ENCODE measurements at regions not wholly inside any gene's neighbourhood (a gene's known extent, or its start where the extent isn't known, plus 50 kb on each side); places are given as distances from the start of the nearest gene placed in this dataset.
"Not testable (repeated sequence)": the region's sequence is repeated elsewhere in the genome, so short reads cannot be mapped to it uniquely, and the experiment has no call there.

GRCh38 chr16:88140195-88140594 lies 189.0 kb downstream of the BANP start:
- Mint-ChIP-seq H3K9me3 (peaks cover 0 to 25% (median 8%) of the 10 kb centered on the region in 9 donors), H3K27me3 (peaks cover 0 to 11% (median 3%) of the 10 kb centered on the region in 5 donors)
- ATAC-seq, H3K4me3 Mint-ChIP-seq, H3K27ac Mint-ChIP-seq, POLR2A ChIA-PET, H3K4me1 Mint-ChIP-seq, H3K36me3 Mint-ChIP-seq, DNase-seq: not testable (repeated sequence)

DNA sequence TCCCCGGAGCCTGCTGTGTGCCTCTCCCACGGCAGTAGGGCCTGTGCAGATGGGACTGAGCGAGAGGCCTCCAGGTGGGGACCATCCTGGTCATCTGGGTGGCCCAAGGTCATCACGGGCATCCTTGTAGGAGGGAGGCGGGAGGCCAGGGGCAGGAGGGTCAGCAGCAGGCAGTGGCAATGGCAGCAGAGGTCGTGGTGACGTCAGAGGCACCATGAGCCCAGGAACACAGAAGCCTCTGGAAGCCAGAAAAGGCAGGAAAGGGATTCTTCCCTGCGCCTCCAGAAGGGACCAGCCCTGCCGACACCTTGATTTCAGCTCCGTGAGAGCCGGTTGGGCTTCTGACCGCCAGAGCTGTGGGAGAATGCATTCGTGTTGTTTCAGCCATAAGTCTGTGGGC lies 190.3 kb downstream of the BANP start:
- POLR2A ChIA-PET, result no interaction called here
- DNase-seq, result no peak
- peaks cover 0 to 1% (median 0%) of the 10 kb centered on the region in 4 donors for H3K4me1 Mint-ChIP-seq
- no peak overlapping the region for H3K4me3 Mint-ChIP-seq
- peaks cover 0 to 5% (median 2%) of the 10 kb centered on the region in 3 donors for H3K36me3 Mint-ChIP-seq
- peaks cover 0 to 11% (median 3%) of the 10 kb centered on the region in 5 donors for H3K27me3 Mint-ChIP-seq
- ATAC-seq, result no peak
- no peak overlapping the region for H3K27ac Mint-ChIP-seq
- H3K9me3 Mint-ChIP-seq, result peaks cover 0 to 25% (median 8%) of the 10 kb centered on the region in 9 donors

DNA sequence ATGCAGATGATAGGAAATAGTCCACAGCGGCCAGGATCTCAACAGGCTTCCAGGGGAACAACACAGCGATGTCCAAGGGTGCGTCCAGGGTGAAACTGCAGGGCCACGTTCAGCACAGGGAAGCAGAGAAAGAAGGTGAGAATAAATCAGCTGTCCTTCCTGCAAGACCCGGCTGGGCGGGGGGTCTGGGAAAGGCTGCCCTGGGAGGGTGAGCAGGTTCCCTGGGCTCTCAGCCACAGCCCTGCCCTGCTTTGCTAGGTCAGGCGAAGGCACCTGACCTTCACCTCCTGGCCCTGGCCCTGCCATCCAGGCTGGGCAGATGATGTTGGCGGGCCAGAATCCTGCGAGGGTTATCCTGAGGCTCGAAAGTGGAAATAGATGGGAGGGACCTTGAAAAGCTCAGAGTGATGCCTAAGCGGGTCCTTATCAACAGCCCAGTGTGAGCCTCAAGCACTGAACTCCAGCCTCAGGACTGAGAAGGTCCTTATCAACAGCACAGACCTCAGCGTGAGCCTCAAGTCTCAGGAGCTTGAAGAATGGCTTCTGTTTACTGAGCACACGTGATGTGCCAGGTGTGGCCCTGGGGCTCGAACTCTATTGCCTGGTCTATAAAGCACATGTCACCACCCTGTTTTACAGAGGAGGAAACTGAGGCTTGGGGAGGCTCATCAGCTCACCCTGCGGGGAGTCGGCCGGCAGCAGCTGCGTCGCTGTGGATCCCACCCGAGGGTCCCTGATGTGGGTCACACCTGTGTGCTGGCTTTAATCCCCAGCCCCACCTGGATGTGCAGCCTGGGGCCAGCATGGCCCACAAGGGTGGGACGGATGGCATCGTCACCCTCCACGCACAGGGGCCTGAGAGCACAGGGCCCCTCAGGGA lies 191.1 kb downstream of the BANP start:
- Mint-ChIP-seq H3K27me3 (peaks cover 0 to 11% (median 3%) of the 10 kb centered on the region in 5 donors), H3K9me3 (peaks cover 0 to 25% (median 8%) of the 10 kb centered on the region in 9 donors)
- ATAC-seq, DNase-seq, H3K36me3 Mint-ChIP-seq, H3K4me1 Mint-ChIP-seq, H3K4me3 Mint-ChIP-seq, H3K27ac Mint-ChIP-seq, POLR2A ChIA-PET: not testable (repeated sequence)

DNA sequence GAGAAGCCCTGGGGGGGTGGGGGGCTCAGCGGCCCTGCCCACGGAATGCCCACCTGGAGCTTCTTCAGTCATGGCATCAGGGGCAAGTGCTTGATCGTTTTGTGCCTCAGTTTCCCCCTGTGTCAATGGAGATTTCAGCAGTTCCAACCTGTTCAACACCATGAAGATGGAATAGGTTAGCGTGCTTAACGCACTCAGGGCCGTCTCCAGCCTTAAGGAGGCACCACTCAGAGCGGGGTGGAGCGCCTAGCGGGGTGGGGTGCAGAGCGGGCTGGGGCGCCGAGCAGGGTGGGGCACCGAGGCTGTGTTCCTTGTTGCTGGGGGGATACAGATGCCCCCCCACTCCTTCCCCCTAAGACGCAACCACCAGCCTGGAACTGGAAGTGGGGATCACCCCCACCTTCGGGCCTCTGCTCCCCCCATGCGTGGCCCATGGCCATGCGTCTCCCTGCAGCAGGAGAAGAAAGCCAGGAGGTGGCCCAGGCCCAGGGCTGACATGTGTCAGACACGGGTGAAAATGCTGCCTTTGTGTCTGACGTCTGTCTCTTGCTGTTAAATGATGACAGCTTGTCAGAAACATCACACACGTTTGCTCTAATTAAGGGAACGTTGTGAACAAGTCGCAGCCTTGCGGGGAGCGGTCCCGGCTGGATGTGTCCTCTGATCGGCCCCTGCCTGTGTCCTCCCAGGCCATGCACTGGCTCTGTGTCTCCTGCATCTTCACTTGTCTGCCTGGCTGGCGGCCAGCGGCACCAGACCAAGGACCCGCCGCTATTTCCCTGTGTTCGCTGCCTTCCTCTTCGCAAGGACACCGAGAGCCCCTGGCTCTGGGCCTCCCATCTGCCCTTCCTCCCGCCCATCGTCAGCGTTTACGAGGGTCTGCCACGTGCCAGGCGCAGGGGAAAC lies 192.1 kb downstream of the BANP start:
- POLR2A ChIA-PET, H3K4me1 Mint-ChIP-seq, H3K36me3 Mint-ChIP-seq: not testable (repeated sequence)

GRCh38 chr16:88144028-88144511 lies 192.8 kb downstream of the BANP start:
- ATAC-seq, result no peak
- peaks cover 0 to 7% (median 3%) of the 10 kb centered on the region in 5 donors for H3K27me3 Mint-ChIP-seq
- H3K9me3 Mint-ChIP-seq, result peaks cover 0 to 10% (median under 1%) of the 10 kb centered on the region in 9 donors
- no peak overlapping the region for H3K4me3 Mint-ChIP-seq
- H3K4me1 Mint-ChIP-seq, result peaks cover 0 to 1% (median 0%) of the 10 kb centered on the region in 4 donors
- POLR2A ChIA-PET, result no interaction called here
- peaks cover 0 to under 1% (median 0%) of the 10 kb centered on the region in 3 donors for H3K36me3 Mint-ChIP-seq
- H3K27ac Mint-ChIP-seq, result no peak overlapping the region
- DNase-seq, result no peak

More for the DNA sequence above, 192.1 kb downstream of the BANP start:
- not testable (repeated sequence) for H3K27me3 Mint-ChIP-seq, ATAC-seq, H3K27ac Mint-ChIP-seq, DNase-seq, H3K4me3 Mint-ChIP-seq
- H3K9me3 Mint-ChIP-seq, result peaks cover 0 to 16% (median 5%) of the 10 kb centered on the region in 9 donors

- ATAC-seq, DNase-seq, H3K27ac Mint-ChIP-seq, H3K36me3 Mint-ChIP-seq, H3K9me3 Mint-ChIP-seq, H3K4me1 Mint-ChIP-seq, H3K27me3 Mint-ChIP-seq, POLR2A ChIA-PET, H3K4me3 Mint-ChIP-seq: not testable (repeated sequence)
Observed at GRCh38 chr16:88145376-88145775, 194.1 kb downstream of the BANP start.

- H3K36me3 Mint-ChIP-seq, ATAC-seq, H3K4me1 Mint-ChIP-seq, H3K9me3 Mint-ChIP-seq, DNase-seq, H3K4me3 Mint-ChIP-seq, POLR2A ChIA-PET, H3K27ac Mint-ChIP-seq, H3K27me3 Mint-ChIP-seq: not testable (repeated sequence)
Observed at GRCh38 chr16:88145824-88146405, 194.7 kb downstream of the BANP start.

GRCh38 chr16:88148078-88148477 lies 196.8 kb downstream of the BANP start:
- H3K27ac Mint-ChIP-seq, ATAC-seq, H3K4me1 Mint-ChIP-seq, H3K36me3 Mint-ChIP-seq, H3K27me3 Mint-ChIP-seq, DNase-seq, H3K9me3 Mint-ChIP-seq, H3K4me3 Mint-ChIP-seq, POLR2A ChIA-PET: not testable (repeated sequence)

GRCh38 chr16:88148682-88149081 lies 197.4 kb downstream of the BANP start:
- ATAC-seq, H3K27ac Mint-ChIP-seq, H3K9me3 Mint-ChIP-seq, H3K36me3 Mint-ChIP-seq, H3K27me3 Mint-ChIP-seq, DNase-seq, H3K4me3 Mint-ChIP-seq, POLR2A ChIA-PET, H3K4me1 Mint-ChIP-seq: not testable (repeated sequence)

GRCh38 chr16:88149158-88149603 lies 197.9 kb downstream of the BANP start:
- H3K27ac Mint-ChIP-seq, H3K36me3 Mint-ChIP-seq, H3K27me3 Mint-ChIP-seq, H3K9me3 Mint-ChIP-seq, H3K4me3 Mint-ChIP-seq, DNase-seq, H3K4me1 Mint-ChIP-seq, ATAC-seq, POLR2A ChIA-PET: not testable (repeated sequence)

DNA sequence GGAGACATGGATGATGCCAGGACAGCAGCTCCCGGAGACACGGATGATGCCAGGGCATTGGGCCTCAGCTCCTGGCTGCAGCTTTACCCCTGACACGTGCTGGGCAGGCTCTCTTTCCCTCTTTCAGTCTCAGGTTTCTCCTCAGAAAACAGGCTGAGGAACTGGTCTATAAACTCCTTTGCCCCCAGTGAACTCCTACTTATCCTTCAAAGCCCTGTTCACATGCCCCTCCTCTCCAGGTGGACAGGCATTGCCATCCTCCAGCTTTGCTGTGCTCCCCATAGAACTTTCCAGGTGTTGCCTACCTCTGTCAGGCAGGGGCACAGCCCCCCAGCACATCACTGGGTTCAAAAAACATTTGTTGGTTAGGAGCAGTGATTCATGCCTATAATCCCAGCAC lies 198.4 kb downstream of the BANP start:
- H3K36me3 Mint-ChIP-seq, H3K9me3 Mint-ChIP-seq, POLR2A ChIA-PET: not testable (repeated sequence)

DNA sequence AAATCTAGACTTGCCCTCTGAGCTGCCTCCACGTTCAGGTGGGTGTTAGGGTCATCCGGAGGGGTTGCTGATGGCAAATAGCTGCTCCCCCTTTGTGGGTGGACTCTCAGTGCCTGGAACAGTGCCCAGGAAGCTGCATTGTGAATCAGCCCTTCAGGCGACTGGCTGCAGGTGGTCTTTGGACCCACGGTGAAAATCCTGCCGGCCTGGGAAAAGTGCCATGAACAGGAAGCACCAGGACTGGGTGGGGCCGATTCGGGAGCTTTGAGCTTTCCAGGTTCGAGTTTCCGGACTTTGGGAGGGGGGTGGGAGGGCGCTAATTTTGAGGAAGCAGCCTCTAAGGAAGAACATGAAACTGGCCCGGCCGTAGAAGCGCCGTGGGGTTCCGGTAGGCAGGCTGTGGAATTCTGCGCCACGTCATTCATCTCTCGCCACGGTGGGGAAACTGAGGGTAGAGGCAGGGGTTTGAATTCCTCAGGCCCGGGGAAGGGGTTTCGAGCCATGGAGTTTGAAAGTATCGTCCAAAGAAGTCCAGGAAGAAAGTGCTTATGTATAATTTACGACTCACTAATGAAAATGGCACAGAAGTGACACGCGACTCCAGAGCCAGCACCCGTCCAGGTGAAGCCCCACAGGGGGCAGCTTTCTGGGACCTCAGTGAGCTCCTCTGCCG lies 199.4 kb downstream of the BANP start:
- H3K4me1 Mint-ChIP-seq, H3K27me3 Mint-ChIP-seq, POLR2A ChIA-PET, DNase-seq, H3K9me3 Mint-ChIP-seq, ATAC-seq, H3K27ac Mint-ChIP-seq, H3K36me3 Mint-ChIP-seq, H3K4me3 Mint-ChIP-seq: not testable (repeated sequence)

More for the DNA sequence above, 198.4 kb downstream of the BANP start:
- not testable (repeated sequence) for ATAC-seq, DNase-seq, H3K27me3 Mint-ChIP-seq, H3K4me3 Mint-ChIP-seq, H3K4me1 Mint-ChIP-seq
- H3K27ac Mint-ChIP-seq, result peak overlapping the region in 1 of 10 donors; percentile 38

All from naive thymus-derived CD8-positive, alpha-beta T cell (primary cell).